Body of pancreas (tissue), 4 donors: ENCODE measurements at regions not wholly inside any gene's neighbourhood (a gene's known extent, or its start where the extent isn't known, plus 50 kb on each side); places are given as distances from the start of the nearest gene placed in this dataset.

ENCODE experiments used
- CTCF ChIP-seq, 7 experiments: fragments of 450-650 bp in 4 of 7; fragments of 200-600 bp in 3 of 7; sonication (generic) in 3 of 7; IDR thresholded peaks; one replicate each; pipeline ENCODE4 v1.5.1; 2016 to 2019; ENCODE audit warnings: antibody characterized with exemption in 7 of 7
- POLR2A ChIP-seq, 3 donors: fragments of 450-650 bp; IDR thresholded peaks; one replicate each; pipeline ENCODE4 v1.6.1; 2016; ENCODE audit warnings: antibody characterized with exemption in 3 of 3, mild to moderate bottlenecking in 2 of 3

GRCh38 chr12:116393859-116394650, 116.6 kb upstream of the MED13L start:
- TF ChIP-seq POLR2A (IDR thresholded peaks at IDR 0.05) (no peak), CTCF (IDR thresholded peaks at IDR 0.05) (no peak)
